H9 (cell line): ENCODE measurements at regions not wholly inside any gene's neighbourhood (a gene's known extent, or its start where the extent isn't known, plus 50 kb on each side); places are given as distances from the start of the nearest gene placed in this dataset.

ENCODE experiments used
- DNase-seq: peaks from one replicate; pipeline ENCODE4 v3.0.0-alpha.2; 2017
- H2AFZ ChIP-seq: one replicate; pipeline ENCODE4 v1.6.1; 2013; ENCODE audit warnings: mild to moderate bottlenecking, low read length, control low read depth, moderate library complexity
- H2AK5ac ChIP-seq: 2 replicates; pipeline ENCODE4 v1.6.1; 2013; ENCODE audit warnings: low read length, control low read depth, mixed read lengths; ENCODE audit not compliant: insufficient read length
- H2BK120ac ChIP-seq: one replicate; pipeline ENCODE4 v1.6.1; 2013; ENCODE audit warnings: low read depth, mild to moderate bottlenecking, low read length, control low read depth, inconsistent platforms; ENCODE audit not compliant: poor library complexity, severe bottlenecking
- H2BK12ac ChIP-seq: 2 replicates; pipeline ENCODE4 v1.6.1; 2013; ENCODE audit warnings: low read length, control low read depth, mixed read lengths, low read depth; ENCODE audit not compliant: insufficient read length
- H2BK15ac ChIP-seq: 2 replicates; pipeline ENCODE4 v1.6.1; 2013; ENCODE audit warnings: low read depth, low read length, control low read depth
- H2BK20ac ChIP-seq: one replicate; pipeline ENCODE4 v1.6.1; 2013; ENCODE audit warnings: low read depth, mild to moderate bottlenecking, low read length, control low read depth, inconsistent platforms; ENCODE audit not compliant: poor library complexity, severe bottlenecking
- H2BK5ac ChIP-seq: 2 replicates; pipeline ENCODE4 v1.6.1; 2013; ENCODE audit warnings: low read length, control low read depth, mixed read lengths; ENCODE audit not compliant: insufficient read length
- H3K14ac ChIP-seq: 2 replicates; pipeline ENCODE4 v1.6.1; 2013; ENCODE audit warnings: low read length, control low read depth; ENCODE audit not compliant: insufficient read depth
- H3K18ac ChIP-seq: 2 replicates; pipeline ENCODE4 v1.6.1; 2013; ENCODE audit warnings: low read depth, mild to moderate bottlenecking, mixed read lengths, low read length, control low read depth; ENCODE audit not compliant: insufficient read length
- H3K23ac ChIP-seq: 2 replicates; pipeline ENCODE4 v1.6.1; 2013; ENCODE audit warnings: low read length, control low read depth, mixed read lengths, low read depth; ENCODE audit not compliant: insufficient read length
- H3K23me2 ChIP-seq: 2 replicates; pipeline ENCODE4 v1.6.1; 2013; ENCODE audit warnings: low read depth, mild to moderate bottlenecking, mixed read lengths, low read length, control low read depth; ENCODE audit not compliant: insufficient read length, poor library complexity, severe bottlenecking
- H3K27ac ChIP-seq: 2 replicates; pipeline ENCODE4 v1.5.1; 2013; ENCODE audit warnings: low read length, control low read depth, mixed read lengths, low read depth; ENCODE audit not compliant: insufficient read length
- H3K27me3 ChIP-seq: 2 replicates; pipeline ENCODE4 v1.6.1; 2013; ENCODE audit warnings: low read length, control low read depth, inconsistent platforms; ENCODE audit not compliant: insufficient read depth
- H3K4ac ChIP-seq: 2 replicates; pipeline ENCODE4 v1.6.1; 2013; ENCODE audit warnings: low read depth, mild to moderate bottlenecking, control low read depth, inconsistent platforms, low read length, moderate library complexity
- H3K4me1 ChIP-seq: 2 replicates; pipeline ENCODE4 v1.6.1; 2013; ENCODE audit warnings: low read length, control low read depth, inconsistent platforms; ENCODE audit not compliant: insufficient read depth
- H3K4me2 ChIP-seq: 2 replicates; pipeline ENCODE4 v1.6.1; 2013; ENCODE audit warnings: low read length, control low read depth, mixed read lengths; ENCODE audit not compliant: insufficient read length, insufficient read depth
- H3K56ac ChIP-seq: 2 replicates; pipeline ENCODE4 v1.6.1; 2013; ENCODE audit warnings: low read depth, mild to moderate bottlenecking, mixed read lengths, low read length, control low read depth; ENCODE audit not compliant: insufficient read length
- H3K79me1 ChIP-seq: 2 replicates; pipeline ENCODE4 v1.6.1; 2013; ENCODE audit warnings: low read depth, mild to moderate bottlenecking, moderate library complexity, low read length, control low read depth, inconsistent platforms; ENCODE audit not compliant: insufficient read depth, poor library complexity, severe bottlenecking
- H3K79me2 ChIP-seq: 2 replicates; pipeline ENCODE4 v1.6.1; 2013; ENCODE audit warnings: low read length, control low read depth, inconsistent platforms; ENCODE audit not compliant: insufficient read depth
- H3K9ac ChIP-seq: 2 replicates; pipeline ENCODE4 v1.6.1; 2013; ENCODE audit warnings: low read length, control low read depth, mixed read lengths; ENCODE audit not compliant: insufficient read length; ENCODE audit errors: extremely low read depth
- H3K9me3 ChIP-seq: one replicate; pipeline ENCODE4 v1.6.1; 2013; ENCODE audit warnings: low read depth, low read length, inconsistent platforms; ENCODE audit not compliant: control insufficient read depth
- H3T11ph ChIP-seq: one replicate; pipeline ENCODE4 v1.6.1; 2013; ENCODE audit warnings: mild to moderate bottlenecking, low read length, control low read depth, inconsistent platforms
- H4K20me1 ChIP-seq: one replicate; pipeline ENCODE4 v1.6.1; 2013; ENCODE audit not compliant: control insufficient read depth, insufficient read length, insufficient read depth
- H4K5ac ChIP-seq: 2 replicates; pipeline ENCODE4 v1.6.1; 2013; ENCODE audit warnings: low read depth, mild to moderate bottlenecking, mixed read lengths, low read length, control low read depth; ENCODE audit not compliant: insufficient read length
- H4K8ac ChIP-seq: replicated peaks from 2 replicates; pipeline ENCODE4 v1.6.1; 2013; ENCODE audit warnings: low read length, control low read depth, mixed read lengths, low read depth; ENCODE audit not compliant: insufficient read length
- H4K91ac ChIP-seq: 2 replicates; pipeline ENCODE4 v1.6.1; 2013; ENCODE audit warnings: low read depth, mild to moderate bottlenecking, moderate library complexity, mixed read lengths, low read length, control low read depth; ENCODE audit not compliant: insufficient read length
- H3K27ac Mint-ChIP-seq, 3 experiments: 2 replicates in 2 of 3; 3 replicates in 1 of 3; pipeline ENCODE4 v1.8.0; 2020 to 2021; ENCODE audit warnings: mixed read lengths in 3 of 3, mild to moderate bottlenecking in 1 of 3, moderate library complexity in 1 of 3
- H3K27me3 Mint-ChIP-seq: 2 replicates; pipeline ENCODE4 v1.8.0; 2021; ENCODE audit warnings: low read depth, mild to moderate bottlenecking, moderate library complexity, mixed read lengths
- H3K36me3 Mint-ChIP-seq, 3 experiments: 2 replicates in 2 of 3; 3 replicates in 1 of 3; pipeline ENCODE4 v1.8.0; 2020 to 2021; ENCODE audit warnings: low read depth in 3 of 3, mixed read lengths in 3 of 3; ENCODE audit not compliant: insufficient read depth in 1 of 3
- H3K4me1 Mint-ChIP-seq, 2 experiments: 2 replicates each; pipeline ENCODE4 v1.8.0; 2020; ENCODE audit warnings: mixed read lengths in 2 of 2
- H3K4me3 Mint-ChIP-seq, 2 experiments: 2 replicates in 1 of 2; 3 replicates in 1 of 2; pipeline ENCODE4 v1.8.0; 2020 to 2021; ENCODE audit warnings: mild to moderate bottlenecking in 2 of 2, mixed read lengths in 2 of 2, moderate library complexity in 1 of 2
- H3K9me3 Mint-ChIP-seq, 2 experiments: 2 replicates in 1 of 2; 3 replicates in 1 of 2; pipeline ENCODE4 v1.8.0; 2020; ENCODE audit warnings: mild to moderate bottlenecking in 2 of 2, mixed read lengths in 2 of 2, moderate library complexity in 1 of 2
- CTCF ChIP-seq: fragments of 200-600 bp; sonication (generic); conservative IDR thresholded peaks from 3 replicates; pipeline ENCODE4 v1.8.0; 2021; ENCODE audit warnings: antibody characterized with exemption, mild to moderate bottlenecking
- WGBS: extraction: QIAGEN DNeasy Blood & Tissue Kit; methylation state at CpG from one replicate; pipeline ENCODE4 v1.1.7; 2013; ENCODE audit warnings: missing lambda C conversion rate, low lambda C conversion rate, mixed read lengths; ENCODE audit not compliant: insufficient read length; ENCODE audit errors: extremely low coverage; 5-methylcytosine and 5-hydroxymethylcytosine counted together

- Histone ChIP-seq H2BK15ac (no peak overlapping the region), H3K56ac (no peak overlapping the region), H4K8ac (no peak overlapping the region), H3K4me1 (no peaks in the 10 kb centered on the region), H3K27me3 (no peaks in the 10 kb centered on the region), H4K20me1 (no peaks in the 10 kb centered on the region), H3K9ac (no peak overlapping the region), H3K23ac (no peak overlapping the region), H2BK20ac (no peak overlapping the region), H4K91ac (no peak overlapping the region), H3K23me2 (no peaks in the 10 kb centered on the region), H3K18ac (no peak overlapping the region), H2BK5ac (no peak overlapping the region), H3T11ph (no peak overlapping the region), H4K5ac (no peak overlapping the region), H3K4ac (no peak overlapping the region), H2BK120ac (no peak overlapping the region), H2AFZ (no peak overlapping the region), H3K27ac (no peak overlapping the region), H3K9me3 (no peaks in the 10 kb centered on the region), H3K14ac (no peak overlapping the region), H3K4me2 (no peak overlapping the region), H2BK12ac (no peak overlapping the region), H3K79me1 (no peaks in the 10 kb centered on the region), H3K79me2 (no peaks in the 10 kb centered on the region), H2AK5ac (no peak overlapping the region)
- no peaks in the 10 kb centered on the region for H3K36me3 Mint-ChIP-seq
- H3K9me3 Mint-ChIP-seq: no peaks in the 10 kb centered on the region
- no peak for DNase-seq
- peak overlapping the region in 1 of 3 experiments; percentile 36; a peak in 2 of 7 replicates for H3K27ac Mint-ChIP-seq
- peaks cover 7% of the 10 kb centered on the region in 2 experiments for H3K4me1 Mint-ChIP-seq
- no peak overlapping the region for H3K4me3 Mint-ChIP-seq
- no peaks in the 10 kb centered on the region for H3K27me3 Mint-ChIP-seq
- no peak for TF ChIP-seq CTCF
- no CpG with 5 or more reads among the region's 1 CpG for whole genome bisulfite sequencing
Measured at GRCh38 chr14:86012461-86012860, 482.5 kb downstream of the FLRT2 start.
